ENCODE measurements at regions not wholly inside any gene's neighbourhood (a gene's known extent, or its start where the extent isn't known, plus 50 kb on each side); places are given as distances from the start of the nearest gene placed in this dataset.

DNA sequence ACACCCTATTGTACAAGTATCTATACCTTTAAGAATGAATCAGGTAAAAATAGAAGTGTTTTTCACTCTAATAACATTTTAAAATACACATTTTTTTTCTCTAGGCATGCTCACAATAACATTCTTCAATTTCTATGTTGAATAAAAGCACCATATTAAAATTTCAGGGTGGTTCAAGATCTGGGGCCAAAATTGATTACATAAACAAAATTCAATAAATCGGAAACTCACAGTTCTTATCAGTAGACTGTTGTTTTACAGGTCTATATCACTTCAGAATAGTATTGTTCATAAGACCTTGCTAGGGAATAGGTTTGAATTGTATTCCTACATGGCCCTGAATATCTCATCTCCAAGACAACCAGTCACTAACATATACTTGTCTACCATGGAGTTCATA, 634.0 kb downstream of the SPOCK3 start:
- Mint-ChIP-seq H3K27ac (no peak overlapping the region), H3K9me3 (ENCODE audit: low read depth) (peaks cover 11% of the 10 kb centered on the region), H3K36me3 (ENCODE audit: low read depth) (no peaks in the 10 kb centered on the region), H3K4me1 (no peaks in the 10 kb centered on the region), H3K4me3 (no peak overlapping the region), H3K27me3 (no peaks in the 10 kb centered on the region)
- ATAC-seq (no peak), DNase-seq (no peak)
- intact Hi-C loops (cut with DNase I, micrococcal nuclease), result no loop called here
- CTCF ChIA-PET, result no interaction called here
- POLR2A ChIA-PET, result no interaction called here

- Mint-ChIP-seq H3K36me3 (ENCODE audit: low read depth) (no peaks in the 10 kb centered on the region), H3K9me3 (ENCODE audit: low read depth) (peaks cover 11% of the 10 kb centered on the region), H3K4me3 (no peak overlapping the region), H3K27me3 (no peaks in the 10 kb centered on the region), H3K27ac (no peak overlapping the region), H3K4me1 (no peaks in the 10 kb centered on the region)
- CTCF ChIA-PET, result no interaction called here
- POLR2A ChIA-PET, result no interaction called here
- ATAC-seq (no peak), DNase-seq (no peak)
- intact Hi-C loops (cut with DNase I, micrococcal nuclease), result no loop called here
Observed at GRCh38 chr4:166602068-166602467, 632.2 kb downstream of the SPOCK3 start.

DNA sequence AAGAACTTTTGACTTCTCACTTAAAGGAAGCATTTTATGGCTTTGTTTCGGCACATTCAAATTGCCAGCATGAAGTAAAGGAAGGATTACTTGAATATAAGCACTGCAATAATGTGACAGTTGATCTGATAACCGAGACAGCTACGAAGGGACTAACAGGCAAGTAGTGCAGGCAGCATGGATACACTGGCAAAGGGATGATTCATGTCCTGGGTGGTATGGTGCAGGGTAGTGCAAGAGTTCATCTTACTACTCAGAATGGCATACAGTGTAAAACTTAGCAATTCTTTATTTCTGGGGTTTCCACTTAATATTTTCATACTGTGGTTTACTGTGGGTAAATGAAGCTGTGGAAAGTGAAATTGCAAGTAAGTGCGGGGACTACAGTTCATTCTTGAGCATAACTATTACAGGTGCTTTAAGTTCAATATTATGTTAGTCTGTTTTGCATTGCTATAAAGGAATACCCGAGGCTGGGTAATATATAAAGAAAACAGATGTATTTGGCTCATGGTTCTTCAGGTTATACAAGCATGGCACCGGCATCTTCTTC, 611.8 kb downstream of the SPOCK3 start:
- Mint-ChIP-seq H3K9me3 (ENCODE audit: low read depth) (no peaks in the 10 kb centered on the region), H3K36me3 (ENCODE audit: low read depth) (no peaks in the 10 kb centered on the region), H3K27me3 (no peaks in the 10 kb centered on the region), H3K4me3 (no peak overlapping the region), H3K27ac (no peak overlapping the region), H3K4me1 (no peaks in the 10 kb centered on the region)
- no peak for ATAC-seq
- DNase-seq, result no peak
- CTCF ChIA-PET, result no interaction called here
- POLR2A ChIA-PET, result no interaction called here
- intact Hi-C loops (cut with DNase I, micrococcal nuclease), result no loop called here

GRCh38 chr4:166625018-166625637, 609.2 kb downstream of the SPOCK3 start:
- POLR2A ChIA-PET, result no interaction called here

DNA sequence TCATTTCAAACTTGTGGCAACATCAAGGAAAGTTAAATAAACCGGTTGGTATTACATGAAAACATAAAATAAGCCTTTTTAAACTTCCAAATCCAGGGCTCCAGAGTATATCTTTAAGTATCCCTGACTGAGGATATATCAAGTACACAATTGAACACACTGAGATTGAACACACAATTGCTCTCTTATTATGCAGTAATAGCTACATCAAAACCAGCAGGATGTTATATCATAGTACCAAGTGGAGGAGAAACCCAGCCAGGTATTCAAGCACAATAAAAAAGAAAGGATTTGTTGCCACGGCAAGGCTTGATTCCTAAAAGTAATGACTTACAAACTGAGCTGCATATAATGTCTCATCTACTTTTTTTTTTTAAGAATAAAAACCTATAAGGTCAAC, 605.8 kb downstream of the SPOCK3 start:
- no peaks in the 10 kb centered on the region for H3K9me3 Mint-ChIP-seq (ENCODE audit: low read depth)
- H3K4me1 Mint-ChIP-seq, result no peaks in the 10 kb centered on the region
- no peak overlapping the region for H3K27ac Mint-ChIP-seq
- CTCF ChIA-PET, result interaction anchor here (0.6 kb wide), 1 partner anchor 36 kb away, joined by 4 read pairs; no protein-coding TSS in a partner anchor
- no peak overlapping the region for H3K4me3 Mint-ChIP-seq
- H3K36me3 Mint-ChIP-seq (ENCODE audit: low read depth), result no peaks in the 10 kb centered on the region
- ATAC-seq (no peak), DNase-seq (no peak)
- no peaks in the 10 kb centered on the region for H3K27me3 Mint-ChIP-seq
- intact Hi-C loops (cut with DNase I, micrococcal nuclease), result no loop called here
- POLR2A ChIA-PET, result interaction anchor here (0.7 kb wide), 1 partner anchor 1087 kb away, joined by 3 read pairs; no protein-coding TSS in a partner anchor

More at GRCh38 chr4:166625018-166625637, 609.2 kb downstream of the SPOCK3 start:
- intact Hi-C loops (cut with DNase I, micrococcal nuclease), result no loop called here
- ATAC-seq (no peak), DNase-seq (no peak)
- Mint-ChIP-seq H3K9me3 (ENCODE audit: low read depth) (no peaks in the 10 kb centered on the region), H3K4me3 (no peak overlapping the region), H3K36me3 (ENCODE audit: low read depth) (no peaks in the 10 kb centered on the region), H3K4me1 (no peaks in the 10 kb centered on the region), H3K27me3 (no peaks in the 10 kb centered on the region), H3K27ac (no peak overlapping the region)
- CTCF ChIA-PET, result no interaction called here

DNA sequence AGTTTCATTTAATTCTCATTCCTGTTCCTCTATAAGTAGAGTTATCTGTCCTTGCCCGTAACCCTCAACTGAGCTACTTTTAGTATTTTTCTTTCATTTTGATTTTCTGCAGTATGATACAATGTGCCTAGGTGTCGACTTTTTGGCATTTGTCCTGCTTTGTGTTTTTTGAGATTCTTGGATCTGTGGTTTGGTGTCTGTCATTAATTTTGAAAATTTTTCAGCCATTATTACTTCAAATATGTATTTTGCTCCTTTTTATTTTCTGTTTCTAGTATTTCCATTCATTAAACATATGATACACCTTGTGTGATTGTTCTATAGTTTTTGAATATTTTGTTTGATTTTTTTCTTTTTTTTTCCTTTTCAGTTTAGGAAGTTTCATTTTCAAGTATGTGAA, 598.9 kb downstream of the SPOCK3 start:
- DNase-seq (no peak), ATAC-seq (no peak)
- CTCF ChIA-PET, result no interaction called here
- Mint-ChIP-seq H3K27me3 (no peaks in the 10 kb centered on the region), H3K4me3 (no peak overlapping the region), H3K9me3 (ENCODE audit: low read depth) (peaks cover 12% of the 10 kb centered on the region), H3K4me1 (no peaks in the 10 kb centered on the region), H3K27ac (no peak overlapping the region), H3K36me3 (ENCODE audit: low read depth) (no peaks in the 10 kb centered on the region)
- intact Hi-C loops (cut with DNase I, micrococcal nuclease), result no loop called here
- POLR2A ChIA-PET, result no interaction called here

- no peaks in the 10 kb centered on the region for H3K4me1 Mint-ChIP-seq
- ChIA-PET CTCF (no interaction called here), POLR2A (no interaction called here)
- intact Hi-C loops (cut with DNase I, micrococcal nuclease), result no loop called here
- peaks cover 12% of the 10 kb centered on the region for H3K9me3 Mint-ChIP-seq (ENCODE audit: low read depth)
- H3K36me3 Mint-ChIP-seq (ENCODE audit: low read depth), result no peaks in the 10 kb centered on the region
- DNase-seq (no peak), ATAC-seq (no peak)
- H3K4me3 Mint-ChIP-seq, result no peak overlapping the region
- H3K27me3 Mint-ChIP-seq, result no peaks in the 10 kb centered on the region
- H3K27ac Mint-ChIP-seq, result no peak overlapping the region
Observed at GRCh38 chr4:166637816-166638215, 596.5 kb downstream of the SPOCK3 start.

GRCh38 chr4:166655231-166655630, 579.1 kb downstream of the SPOCK3 start:
- intact Hi-C loops (cut with DNase I, micrococcal nuclease), result no loop called here
- peaks cover 4% of the 10 kb centered on the region for H3K9me3 Mint-ChIP-seq (ENCODE audit: low read depth)
- CTCF ChIA-PET, result no interaction called here
- no peak for DNase-seq
- POLR2A ChIA-PET, result no interaction called here
- no peaks in the 10 kb centered on the region for H3K4me1 Mint-ChIP-seq
- no peaks in the 10 kb centered on the region for H3K27me3 Mint-ChIP-seq
- H3K36me3 Mint-ChIP-seq (ENCODE audit: low read depth), result no peaks in the 10 kb centered on the region
- H3K4me3 Mint-ChIP-seq, result no peak overlapping the region
- no peak for ATAC-seq
- no peak overlapping the region for H3K27ac Mint-ChIP-seq

- Mint-ChIP-seq H3K27me3 (no peaks in the 10 kb centered on the region), H3K9me3 (ENCODE audit: low read depth) (peaks cover 4% of the 10 kb centered on the region), H3K36me3 (ENCODE audit: low read depth) (no peaks in the 10 kb centered on the region), H3K27ac (no peak overlapping the region), H3K4me3 (no peak overlapping the region), H3K4me1 (no peaks in the 10 kb centered on the region)
- DNase-seq (no peak), ATAC-seq (no peak)
- intact Hi-C loops (cut with DNase I, micrococcal nuclease), result no loop called here
- ChIA-PET CTCF (no interaction called here), POLR2A (no interaction called here)
Observed at GRCh38 chr4:166655705-166656104, 578.6 kb downstream of the SPOCK3 start.

- no peaks in the 10 kb centered on the region for H3K36me3 Mint-ChIP-seq (ENCODE audit: low read depth)
- no peak for ATAC-seq
- no peaks in the 10 kb centered on the region for H3K4me1 Mint-ChIP-seq
- H3K27ac Mint-ChIP-seq, result no peak overlapping the region
- H3K27me3 Mint-ChIP-seq, result no peaks in the 10 kb centered on the region
- DNase-seq, result no peak
- no peak overlapping the region for H3K4me3 Mint-ChIP-seq
- intact Hi-C loops (cut with DNase I, micrococcal nuclease), result no loop called here
- H3K9me3 Mint-ChIP-seq (ENCODE audit: low read depth), result peaks cover 3% of the 10 kb centered on the region
- CTCF ChIA-PET, result no interaction called here
- POLR2A ChIA-PET, result no interaction called here
Observed at GRCh38 chr4:166657261-166657660, 577.0 kb downstream of the SPOCK3 start.

DNA sequence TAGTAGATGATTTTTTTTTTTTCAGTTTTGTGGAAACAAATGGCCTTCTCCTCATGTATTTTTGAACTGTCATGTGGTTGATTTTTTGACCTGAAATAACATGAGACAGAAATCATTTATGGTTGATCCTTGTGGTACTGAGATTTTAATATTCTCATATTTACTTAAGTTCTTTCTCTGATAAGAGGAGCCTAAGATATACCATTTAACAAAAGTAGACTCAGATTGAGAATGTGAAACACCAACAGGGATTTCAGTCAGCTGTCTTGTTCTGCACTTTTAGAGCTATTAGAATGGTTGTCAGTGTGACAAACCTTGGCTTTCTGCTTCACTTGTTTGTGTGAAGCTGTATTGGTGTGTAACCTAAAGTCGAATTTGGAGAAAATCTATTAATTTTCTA, 575.7 kb downstream of the SPOCK3 start:
- ATAC-seq (no peak), DNase-seq (no peak)
- H3K4me1 Mint-ChIP-seq, result no peaks in the 10 kb centered on the region
- ChIA-PET POLR2A (no interaction called here), CTCF (no interaction called here)
- no peak overlapping the region for H3K27ac Mint-ChIP-seq
- H3K27me3 Mint-ChIP-seq, result no peaks in the 10 kb centered on the region
- intact Hi-C loops (cut with DNase I, micrococcal nuclease), result no loop called here
- no peak overlapping the region for H3K4me3 Mint-ChIP-seq
- no peaks in the 10 kb centered on the region for H3K36me3 Mint-ChIP-seq (ENCODE audit: low read depth)
- peaks cover 3% of the 10 kb centered on the region for H3K9me3 Mint-ChIP-seq (ENCODE audit: low read depth)

DNA sequence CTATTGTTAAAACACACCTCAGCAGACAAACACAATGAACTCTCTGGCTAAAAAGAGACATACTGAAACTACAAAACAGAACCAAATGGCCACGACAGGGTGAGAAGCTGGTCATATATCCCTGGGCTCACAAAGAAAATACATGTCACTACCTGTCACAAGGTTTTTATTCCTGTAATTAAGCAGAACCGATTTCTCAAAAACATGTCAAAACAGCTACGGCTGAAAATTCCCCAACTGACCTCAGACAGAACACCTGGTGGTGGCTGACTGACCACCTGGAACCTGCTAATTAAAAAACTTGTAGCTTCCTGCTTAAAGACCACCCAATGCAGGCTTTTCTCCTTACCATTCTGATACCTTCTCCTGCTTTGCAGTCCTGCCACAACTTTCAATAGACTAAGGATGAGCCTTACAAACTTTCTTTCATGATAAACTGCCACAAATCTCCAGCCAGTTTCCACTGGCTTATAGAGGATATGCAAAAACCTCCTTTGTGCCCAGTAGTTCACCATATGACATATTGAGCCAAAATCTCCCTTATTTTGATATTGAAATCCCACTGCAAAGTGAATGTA, 571.9 kb downstream of the SPOCK3 start:
- no peaks in the 10 kb centered on the region for H3K4me1 Mint-ChIP-seq
- no peak for ATAC-seq
- no peaks in the 10 kb centered on the region for H3K27me3 Mint-ChIP-seq
- H3K36me3 Mint-ChIP-seq (ENCODE audit: low read depth), result no peaks in the 10 kb centered on the region
- ChIA-PET POLR2A (no interaction called here), CTCF (interaction anchor here (0.6 kb wide), 1 partner anchor 9 kb away, joined by 3 read pairs; no protein-coding TSS in a partner anchor)
- DNase-seq, result no peak
- H3K4me3 Mint-ChIP-seq, result no peak overlapping the region
- H3K9me3 Mint-ChIP-seq (ENCODE audit: low read depth), result no peaks in the 10 kb centered on the region
- H3K27ac Mint-ChIP-seq, result no peak overlapping the region
- intact Hi-C loops (cut with DNase I, micrococcal nuclease), result no loop called here

Measured in activated CD4-positive, alpha-beta T cell treated with anti-CD3 and anti-CD28 coated beads for 36 hours (primary cell).